HG03378 (cell line): ENCODE measurements at regions not wholly inside any gene's neighbourhood (a gene's known extent, or its start where the extent isn't known, plus 50 kb on each side); places are given as distances from the start of the nearest gene placed in this dataset.

Source experiments
- ATAC-seq: cut with Tn5 transposase; IDR thresholded peaks from one replicate; pipeline ENCODE4 v1.9.1; 2021; ENCODE audit warnings: mild to moderate bottlenecking, moderate library complexity; ENCODE audit not compliant: unreplicated experiment

DNA sequence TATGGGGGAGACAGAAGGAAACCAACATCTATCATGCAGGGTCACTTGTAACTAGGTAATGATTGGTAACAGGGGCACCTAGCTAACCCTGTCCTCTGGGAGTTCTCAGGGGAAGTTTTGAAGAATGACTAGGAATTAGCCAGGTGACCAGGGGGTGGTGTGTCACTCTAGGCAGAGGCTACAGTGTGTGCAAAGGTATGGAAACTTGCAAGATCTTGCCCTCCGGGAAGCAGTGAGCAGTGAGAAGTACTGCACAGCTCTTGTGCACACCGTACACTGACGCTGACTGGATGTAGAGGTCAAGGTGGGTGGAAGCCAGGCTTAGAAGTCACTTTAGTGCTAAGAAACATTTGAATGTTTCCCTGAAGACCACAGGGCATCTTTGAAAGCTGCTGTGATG is 62.9 kb upstream of the LMO4 start:
- ATAC-seq: no peak

DNA sequence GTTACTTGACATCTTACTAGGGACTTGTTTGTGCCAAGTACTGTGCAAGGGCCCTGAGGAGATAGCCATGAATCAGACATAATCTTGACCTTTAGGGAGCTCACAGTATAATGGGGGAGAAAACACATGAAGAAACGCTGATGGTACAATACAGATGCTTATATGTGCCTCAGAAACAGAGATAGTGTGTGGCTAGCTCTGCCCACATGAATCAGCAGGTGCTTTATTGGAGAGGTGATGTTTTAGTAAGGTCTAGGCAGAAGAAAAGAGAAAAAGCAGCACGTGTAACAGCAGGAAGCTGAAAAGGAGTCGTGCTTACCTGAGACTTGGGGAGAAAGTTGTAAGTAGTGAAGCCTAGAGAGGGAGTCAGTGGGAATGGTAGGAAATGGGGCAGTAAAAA is 60.6 kb upstream of the LMO4 start:
- no peak for ATAC-seq

GRCh38 chr1:87269921-87270320 is 58.8 kb upstream of the LMO4 start:
- ATAC-seq: no peak

DNA sequence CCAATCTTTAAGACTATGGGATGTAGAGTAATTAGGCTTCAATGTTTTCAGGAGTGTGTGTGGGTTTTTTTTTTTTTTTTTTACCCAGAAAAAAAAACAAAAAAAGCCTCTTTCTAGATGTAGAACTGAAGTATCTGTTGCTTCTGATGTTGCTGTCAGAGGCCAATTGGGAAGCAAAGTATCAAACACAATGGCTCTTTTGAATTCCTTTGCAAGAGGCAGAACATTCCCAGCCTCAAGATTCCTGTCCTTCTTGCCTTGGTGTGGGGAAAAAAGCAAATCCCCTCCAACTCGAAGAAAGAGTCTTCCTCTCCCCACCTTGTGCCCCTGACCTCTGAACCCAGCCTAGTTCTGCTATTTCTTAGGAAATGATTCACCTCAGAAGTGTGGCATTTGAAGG is 55.4 kb upstream of the LMO4 start:
- no peak for ATAC-seq

GRCh38 chr1:87274851-87275250 is 53.8 kb upstream of the LMO4 start:
- no peak for ATAC-seq

DNA sequence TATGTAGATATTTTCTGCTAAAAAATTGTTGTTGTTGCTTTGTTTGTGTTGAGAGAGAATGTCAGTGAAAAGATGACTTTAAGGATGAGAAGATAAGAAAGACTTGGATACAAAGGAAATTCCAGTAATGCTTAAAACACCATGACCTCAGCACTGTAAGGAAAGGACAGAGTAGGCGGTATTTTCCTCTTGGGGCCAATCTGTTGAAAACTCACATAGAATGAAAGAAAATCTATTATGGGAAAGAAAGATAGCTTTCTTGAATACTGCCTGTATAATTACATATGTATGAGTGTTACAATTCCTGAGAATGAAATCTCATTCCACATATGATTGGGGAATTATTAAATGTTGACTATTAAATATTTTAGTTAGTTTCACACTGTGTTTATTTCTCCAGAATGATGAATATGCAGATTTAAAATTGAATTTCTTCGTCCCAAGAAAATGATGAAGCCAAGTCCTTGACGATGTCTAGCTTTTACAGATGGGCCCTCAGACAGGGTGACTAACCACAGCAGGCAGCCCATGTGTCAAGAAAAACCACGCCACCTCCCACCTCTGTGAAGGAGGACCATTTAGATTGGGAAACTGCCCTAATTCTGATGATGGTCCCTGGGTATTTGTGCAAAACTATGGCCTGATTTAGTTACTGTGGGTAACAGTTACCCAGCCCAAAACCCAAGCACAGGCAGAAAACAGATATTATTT is 49.7 kb upstream of the LMO4 start:
- no peak for ATAC-seq
